ENCODE measurements at regions not wholly inside any gene's neighbourhood (a gene's known extent, or its start where the extent isn't known, plus 50 kb on each side); places are given as distances from the start of the nearest gene placed in this dataset.
A peak's percentile ranks its signal among the peaks of the same experiment; 100 is the strongest.
"Not testable (repeated sequence)": the region's sequence is repeated elsewhere in the genome, so short reads cannot be mapped to it uniquely, and the experiment has no call there.

DNA sequence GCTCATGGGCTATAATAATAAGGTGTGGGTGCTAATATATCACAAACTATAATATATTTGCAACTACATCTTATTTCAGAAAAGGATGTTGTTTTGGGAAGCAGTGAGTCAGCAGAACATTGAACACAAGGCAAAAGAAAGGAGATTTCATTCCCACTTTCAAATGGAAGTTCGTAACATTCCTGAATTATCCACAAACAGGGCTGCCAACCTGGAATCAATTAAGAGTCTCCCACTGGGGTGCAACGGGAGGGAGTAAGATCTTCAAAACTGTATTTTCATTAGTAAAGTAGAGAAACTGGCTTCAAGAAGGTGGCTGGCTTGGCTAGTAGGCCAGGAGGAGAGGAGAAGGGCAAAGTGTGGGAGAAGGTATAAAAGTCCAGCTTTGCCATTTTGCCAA, 479.6 kb downstream of the CNTN3 start:
- no peak for DNase-seq (ENCODE audit: low spot score)

DNA sequence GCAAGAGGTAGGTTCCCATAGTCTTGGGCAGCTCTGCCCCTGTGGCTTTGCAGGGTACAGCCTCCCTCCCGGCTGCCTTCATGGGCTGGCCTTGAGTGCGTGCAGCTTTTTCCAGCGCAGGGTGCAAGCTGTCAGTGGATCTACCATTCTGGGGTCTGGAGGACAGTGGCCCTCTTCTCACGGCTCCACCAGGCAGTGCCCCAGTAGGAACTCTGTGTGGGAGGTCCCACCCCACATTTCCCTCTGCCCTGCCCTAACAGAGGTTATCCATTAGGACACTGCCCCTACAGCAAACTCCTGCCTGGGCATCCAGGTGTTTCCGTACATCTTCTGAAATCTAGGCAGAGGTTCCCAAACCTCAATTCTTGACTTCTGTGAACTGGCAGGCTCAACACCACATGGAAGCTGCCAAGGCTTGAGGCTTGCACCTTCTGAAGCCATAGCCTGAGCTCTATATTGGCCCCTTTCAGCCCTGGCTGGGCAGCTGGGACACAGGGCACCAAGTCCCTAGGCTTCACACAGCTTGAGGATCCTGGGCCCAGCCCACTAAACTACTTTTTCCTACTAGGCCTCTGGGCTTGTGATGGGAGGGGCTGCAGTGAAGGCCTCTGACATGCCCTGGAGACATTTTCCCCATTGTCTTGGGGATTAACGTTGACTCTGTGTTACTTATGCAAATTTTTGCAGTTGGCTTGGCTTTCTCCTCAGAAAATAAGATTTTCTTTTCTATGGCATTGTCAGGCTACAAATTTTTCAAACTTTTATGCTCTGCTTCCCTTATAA, 482.7 kb downstream of the CNTN3 start:
- DNase-seq (ENCODE audit: low spot score) = not testable (repeated sequence)

DNA sequence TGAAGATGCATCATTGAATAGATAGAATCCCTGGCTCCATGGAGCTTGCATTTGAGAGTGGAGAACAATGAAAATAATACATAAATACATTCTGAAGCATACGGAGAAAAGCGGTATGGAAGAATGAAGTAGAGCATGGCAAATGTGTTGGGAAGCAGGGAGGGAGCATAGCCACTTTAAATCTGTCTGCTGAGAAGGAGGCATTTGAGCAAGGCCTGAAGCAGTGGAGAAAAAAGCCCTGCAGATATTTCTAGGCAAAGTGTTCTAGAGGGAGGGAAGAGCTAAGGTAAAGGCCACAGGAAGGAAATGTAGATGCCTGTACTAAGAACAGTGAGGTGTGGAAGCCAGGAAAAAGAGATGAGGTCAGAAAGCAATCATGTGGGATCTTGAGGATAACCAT, 484.8 kb downstream of the CNTN3 start:
- DNase-seq (ENCODE audit: low spot score) = no peak

DNA sequence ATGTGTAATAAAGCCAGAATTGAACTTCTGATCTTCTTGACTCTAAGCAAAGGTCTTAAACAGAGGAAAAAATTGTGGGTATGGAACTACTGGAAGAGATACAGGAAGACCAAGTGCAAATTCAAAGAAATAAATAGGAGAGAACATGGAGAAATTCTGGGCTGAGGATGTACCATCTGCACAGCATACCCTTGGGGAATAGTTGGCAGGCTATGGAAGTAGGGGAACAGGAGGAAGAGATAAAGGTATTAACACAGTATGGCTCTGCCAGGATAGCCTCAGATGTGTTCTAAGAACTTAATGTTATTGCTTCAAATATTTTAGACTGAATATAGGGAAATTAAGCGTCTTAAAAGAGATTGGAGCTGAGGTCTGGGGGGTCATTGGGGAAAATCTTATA, 485.4 kb downstream of the CNTN3 start:
- DNase-seq (ENCODE audit: low spot score) = no peak

DNA sequence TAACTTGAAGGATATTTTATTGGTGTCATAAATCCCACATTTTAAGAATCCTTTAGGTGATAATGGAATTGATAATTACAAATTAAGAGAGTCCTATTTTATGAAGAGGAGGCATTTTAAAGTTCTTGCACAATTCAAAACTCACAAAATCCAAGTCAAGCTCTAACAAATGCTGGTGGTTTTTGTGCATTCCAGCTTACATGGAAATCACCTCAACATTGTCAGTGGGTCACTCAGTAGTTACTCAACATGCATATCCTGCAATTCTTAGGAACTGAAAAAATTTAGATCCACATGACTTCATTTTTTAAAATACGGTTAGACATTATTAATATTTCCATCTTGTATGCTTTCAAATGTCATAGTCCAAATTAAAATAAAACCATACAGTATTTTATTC, 487.2 kb downstream of the CNTN3 start:
- no peak for DNase-seq (ENCODE audit: low spot score)

DNA sequence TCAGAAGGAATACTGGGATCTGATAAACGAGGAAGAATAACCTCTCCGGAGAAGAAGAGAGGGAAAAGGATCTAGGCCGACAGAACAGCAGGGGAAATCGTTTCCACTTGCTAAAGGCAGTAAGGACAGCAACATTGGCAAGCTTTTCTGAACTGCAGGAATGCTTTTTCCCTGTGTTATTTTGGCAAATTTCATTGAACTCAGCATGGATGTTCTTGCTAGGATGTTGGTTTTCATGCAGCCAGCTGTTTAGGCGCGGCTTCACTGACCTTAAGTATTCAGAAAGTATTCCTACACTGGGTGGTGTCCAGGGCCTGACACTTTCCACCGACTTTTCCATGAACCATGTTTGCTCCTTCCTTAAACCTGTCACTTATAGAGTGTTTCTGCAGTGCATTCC, 489.7 kb downstream of the CNTN3 start:
- DNase-seq (ENCODE audit: low spot score) = no peak

DNA sequence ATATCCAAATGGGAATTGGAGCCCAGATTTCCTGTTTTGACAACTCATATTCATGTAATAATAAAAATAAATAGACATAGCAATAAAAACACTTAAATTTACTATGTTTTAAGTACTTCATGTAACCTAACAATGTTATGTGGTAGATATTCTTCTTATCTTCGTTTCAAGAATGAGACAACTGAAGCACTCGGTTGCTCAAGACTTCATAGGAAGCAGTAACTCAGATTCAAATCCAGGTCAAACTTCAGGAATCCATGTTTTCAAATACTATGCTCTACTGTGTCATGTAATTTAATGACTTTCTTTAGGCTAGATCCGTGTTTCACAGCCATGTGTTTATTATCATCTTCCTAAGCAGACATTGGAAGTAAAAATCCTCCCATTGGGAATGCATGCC, 492.2 kb downstream of the CNTN3 start:
- DNase-seq (ENCODE audit: low spot score) = no peak

DNA sequence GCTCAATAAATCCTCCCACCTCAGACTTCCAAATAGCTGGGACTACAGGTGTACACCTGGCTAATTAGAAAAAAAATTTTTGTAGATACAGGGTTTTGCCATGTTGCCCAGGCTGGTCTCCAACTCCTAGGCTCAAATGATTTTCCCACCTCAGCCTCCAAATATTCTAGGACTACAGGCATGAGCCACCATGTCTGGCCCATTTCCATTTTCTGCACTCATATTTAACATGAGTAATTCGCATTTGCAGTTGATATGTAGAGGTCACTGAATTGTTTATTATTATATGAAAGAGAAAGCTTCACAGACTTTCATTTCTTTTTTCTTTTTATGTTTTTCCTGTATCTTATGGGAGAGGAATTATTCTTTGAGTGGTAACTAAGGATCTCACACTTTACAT, 492.7 kb downstream of the CNTN3 start:
- DNase-seq (ENCODE audit: low spot score) = no peak

DNA sequence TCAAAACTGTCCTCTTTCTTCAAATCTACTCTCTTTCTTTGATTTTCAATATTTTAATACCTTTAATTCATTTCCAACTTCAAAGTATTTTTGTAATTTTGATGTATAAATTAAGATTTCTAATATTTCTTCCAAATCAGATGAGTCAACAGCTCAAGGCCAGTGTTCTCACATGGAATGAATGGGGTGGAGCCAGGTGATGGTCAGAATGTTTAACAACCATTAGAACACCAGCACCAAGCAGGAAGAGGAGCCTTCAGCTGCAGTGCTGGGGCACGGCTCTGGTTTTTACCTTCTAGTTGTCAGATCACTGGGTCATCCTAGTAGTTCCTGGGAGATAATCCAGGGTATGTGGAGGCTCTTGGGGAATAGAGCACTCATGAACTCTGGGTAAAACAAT, 494.5 kb upstream of the PDZRN3 start:
- DNase-seq (ENCODE audit: low spot score) = no peak

DNA sequence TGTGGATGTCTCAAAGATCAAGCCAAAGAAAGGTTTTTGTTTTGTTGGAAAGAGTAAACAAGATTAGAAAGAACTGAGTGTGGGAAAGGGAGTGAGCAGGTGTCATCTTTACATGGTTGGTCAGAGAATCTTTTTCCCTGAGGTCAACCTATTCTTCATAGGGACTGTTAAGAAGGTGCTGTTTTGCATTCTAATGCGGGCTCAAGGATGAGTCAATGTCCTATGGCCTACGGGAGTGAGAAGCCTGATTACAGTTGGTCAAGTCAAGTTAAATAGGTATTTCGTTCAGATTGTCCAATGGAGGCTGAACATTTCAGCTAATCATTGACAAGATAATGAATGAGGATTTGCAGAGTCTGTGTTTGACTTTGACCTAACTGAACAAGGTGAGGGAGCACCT, 491.2 kb upstream of the PDZRN3 start:
- DNase-seq (ENCODE audit: low spot score) = no peak

DNA sequence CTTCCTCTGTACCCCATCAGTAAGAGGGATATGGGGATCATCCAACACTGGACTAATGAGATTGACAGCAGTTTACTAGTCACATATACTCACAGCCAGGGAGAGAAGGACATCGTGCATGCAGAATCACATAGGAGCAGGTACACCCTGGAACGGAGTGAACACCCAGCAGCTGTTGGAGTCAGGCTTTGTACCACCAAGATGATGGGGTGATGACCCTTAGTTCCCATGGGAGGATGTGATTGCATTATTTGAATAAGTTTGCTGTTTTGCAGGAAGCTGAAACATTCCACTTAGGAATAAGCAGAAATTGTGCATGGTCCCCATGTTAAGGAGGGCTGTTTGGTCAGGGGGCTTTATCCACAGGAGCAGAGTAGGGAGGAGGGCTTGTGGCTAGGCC, 482.7 kb upstream of the PDZRN3 start:
- DNase-seq (ENCODE audit: low spot score) = no peak

DNA sequence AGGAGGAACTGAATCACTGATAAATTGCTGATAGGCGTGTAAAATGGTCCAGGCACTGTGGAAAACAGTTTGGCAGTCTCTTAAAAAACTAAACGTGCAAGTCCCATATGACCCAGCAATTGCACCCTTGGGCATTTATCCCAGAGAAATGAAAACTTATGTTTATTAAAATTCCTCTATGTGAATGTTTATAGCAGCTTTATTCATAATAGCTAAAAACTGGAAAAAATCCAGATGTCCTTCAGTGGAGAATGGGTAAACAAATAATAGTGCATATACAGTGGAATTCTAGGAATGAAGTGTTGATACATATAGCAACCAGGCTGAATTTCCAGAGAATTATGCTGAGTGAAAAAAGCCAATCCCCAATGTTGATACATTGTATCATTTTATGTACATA, 482.2 kb upstream of the PDZRN3 start:
- DNase-seq (ENCODE audit: low spot score) = no peak

DNA sequence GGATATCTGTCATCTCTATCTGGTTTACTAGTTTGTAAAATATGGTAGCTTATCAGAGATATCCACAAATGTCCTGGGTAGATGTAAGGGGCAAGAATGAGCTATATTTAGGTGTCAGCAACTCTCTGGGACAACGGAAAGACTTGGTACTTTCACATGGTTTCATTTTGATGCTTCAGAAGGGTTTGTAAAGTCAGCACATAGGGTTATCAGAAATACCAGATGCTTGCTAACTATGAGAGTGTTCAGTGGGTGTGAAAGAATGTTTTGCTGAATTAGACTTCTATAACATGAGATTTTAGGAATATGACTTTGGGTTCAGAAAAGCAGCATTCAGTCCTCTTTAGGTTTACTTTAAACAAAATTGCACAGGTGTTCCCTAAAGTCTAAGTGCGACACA, 466.5 kb upstream of the PDZRN3 start:
- DNase-seq (ENCODE audit: low spot score) = no peak

DNA sequence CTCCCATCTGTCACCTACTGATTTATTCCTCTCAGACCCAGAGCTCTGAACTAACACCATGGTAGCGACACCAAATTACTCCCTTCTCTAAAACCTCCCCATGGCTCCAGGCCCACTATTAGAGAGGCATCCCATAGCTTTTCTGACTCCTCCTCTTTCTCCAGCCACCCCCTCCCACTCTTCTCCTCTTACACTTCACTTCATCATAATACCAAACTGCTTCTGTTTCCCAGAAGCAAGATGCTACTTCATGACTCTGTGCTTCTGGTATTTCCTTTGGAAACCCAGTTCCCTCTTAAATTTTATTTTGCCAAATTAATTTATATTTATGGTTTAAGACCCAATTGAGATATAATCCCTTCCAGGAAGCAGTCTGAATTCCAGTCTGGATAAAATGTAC, 465.1 kb upstream of the PDZRN3 start:
- DNase-seq (ENCODE audit: low spot score) = no peak

DNA sequence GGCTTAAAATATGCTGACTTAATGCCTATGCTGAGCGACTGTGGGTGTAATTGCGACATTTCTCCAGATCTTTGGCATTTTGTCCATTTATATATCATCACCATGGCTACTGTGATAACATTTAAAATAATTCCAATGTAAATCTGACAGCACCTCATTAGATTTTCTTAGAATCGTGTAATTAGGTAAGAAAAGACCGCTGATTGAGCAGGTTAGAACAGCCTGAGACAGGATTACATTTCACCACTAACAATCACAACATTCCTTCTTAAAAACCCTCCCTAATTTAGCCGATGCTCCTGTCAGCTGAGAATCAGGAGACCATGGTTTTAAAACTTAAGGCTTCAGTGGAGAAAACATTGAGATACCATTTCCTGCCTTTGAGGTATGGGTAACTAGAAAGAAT, 455.3 kb upstream of the PDZRN3 start:
- no peak for DNase-seq (ENCODE audit: low spot score)

DNA sequence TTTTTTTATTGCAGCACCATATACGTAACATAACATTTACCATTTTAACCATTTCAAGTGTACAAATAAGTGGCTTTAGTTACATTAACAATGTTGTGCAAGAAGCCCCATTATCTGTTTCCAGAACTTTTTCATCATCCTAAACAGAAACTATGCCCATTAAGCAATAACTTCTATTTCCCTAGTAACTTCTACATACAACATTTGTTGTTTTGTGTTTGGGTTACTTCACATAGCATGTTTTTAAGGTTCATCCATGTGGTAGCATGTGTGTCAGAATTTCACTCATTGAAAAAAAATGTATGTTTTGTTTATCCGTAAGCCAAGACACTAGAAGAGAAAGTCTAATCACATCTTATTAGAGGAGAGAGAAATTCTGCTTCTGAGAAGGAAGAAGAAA, 450.5 kb upstream of the PDZRN3 start:
- no peak for DNase-seq (ENCODE audit: low spot score)

DNA sequence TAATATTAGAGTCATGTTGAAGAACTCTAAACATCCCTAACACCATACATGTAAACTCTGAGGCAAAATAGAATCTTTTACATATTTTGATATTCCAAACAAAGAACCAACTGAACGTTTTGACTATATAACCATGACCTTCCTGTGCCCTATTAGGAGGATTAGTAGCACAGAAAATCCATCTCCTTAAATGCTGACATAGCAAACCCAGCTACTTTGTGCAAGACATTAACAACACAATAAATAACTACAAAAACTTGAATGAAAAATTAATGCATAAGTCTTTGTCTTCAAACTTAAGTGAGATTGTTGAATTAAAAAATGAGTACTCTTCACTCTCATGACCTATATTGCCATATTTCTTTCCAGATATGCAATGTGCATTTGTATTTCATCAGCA, 450.0 kb upstream of the PDZRN3 start:
- no peak for DNase-seq (ENCODE audit: low spot score)

DNA sequence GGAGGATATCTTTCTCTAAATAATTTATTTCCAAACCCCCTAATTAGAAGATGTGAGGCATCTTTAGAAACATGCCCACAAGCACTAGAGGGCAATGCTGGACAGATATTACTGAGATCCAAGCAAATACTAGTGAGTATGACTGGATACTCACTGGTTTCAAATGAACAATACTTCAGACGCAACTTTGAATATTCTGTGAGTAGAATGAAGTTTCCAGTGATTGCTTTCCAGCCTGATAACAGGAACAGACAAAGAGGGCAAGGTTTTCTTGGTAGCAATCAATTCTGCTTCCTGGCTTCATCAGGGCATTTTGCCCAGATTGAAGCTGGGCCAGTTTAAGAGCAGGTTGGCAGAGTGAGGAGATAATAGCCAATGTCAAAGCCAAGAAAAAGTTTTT, 442.6 kb upstream of the PDZRN3 start:
- peak; percentile 1 for DNase-seq (ENCODE audit: low spot score)

DNA sequence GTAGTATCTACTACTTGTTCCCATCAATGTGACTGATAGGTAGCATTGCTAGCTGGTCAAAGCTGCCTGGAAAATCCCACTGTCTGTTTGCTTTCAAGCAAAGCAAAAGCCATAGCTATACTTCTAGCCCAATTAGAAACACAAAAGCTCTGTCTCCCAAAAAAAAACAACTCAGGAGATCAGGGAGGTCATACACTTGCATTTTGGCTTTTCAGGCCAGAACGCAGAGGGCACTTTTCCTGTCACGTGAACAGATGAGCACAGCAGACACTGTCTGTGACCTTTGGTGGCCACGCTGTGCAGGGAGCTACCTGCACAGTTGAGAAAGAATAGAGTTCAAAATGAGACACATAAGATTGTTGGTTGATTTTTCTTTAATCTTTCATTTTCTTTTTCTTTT, 441.7 kb upstream of the PDZRN3 start:
- no peak for DNase-seq (ENCODE audit: low spot score)

DNA sequence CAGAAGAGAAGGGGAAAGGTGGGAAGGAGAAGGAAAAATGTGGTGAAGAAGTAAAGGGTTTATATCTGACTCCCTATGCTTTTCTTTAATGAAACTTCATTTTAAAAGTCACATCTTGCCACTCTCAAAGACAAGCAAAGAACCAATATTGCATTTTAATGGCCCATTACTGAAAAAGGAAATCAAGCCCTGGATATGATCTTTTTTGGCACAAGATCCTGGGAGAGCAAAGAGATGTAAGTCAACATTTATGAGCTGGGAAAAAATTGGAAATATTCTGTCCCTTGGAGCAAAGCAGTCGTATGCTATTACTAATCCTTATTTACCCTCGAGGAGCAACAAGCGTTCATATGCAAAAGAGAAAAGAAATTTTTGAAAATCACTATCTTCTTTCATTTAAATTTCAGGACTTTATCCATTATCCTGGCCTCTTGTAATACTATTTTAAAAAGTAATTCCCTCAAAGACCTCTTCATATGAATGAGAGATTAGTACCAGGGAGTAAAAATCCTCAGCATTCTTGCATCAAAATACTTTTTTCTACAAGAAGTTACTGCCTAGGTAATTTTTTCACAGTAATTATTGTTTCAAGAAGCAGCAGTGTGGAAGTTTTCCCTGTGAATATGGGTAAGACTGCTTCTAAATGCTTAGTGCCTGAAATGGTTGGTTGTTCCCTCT, 435.3 kb upstream of the PDZRN3 start:
- DNase-seq (ENCODE audit: low spot score) = no peak

DNA sequence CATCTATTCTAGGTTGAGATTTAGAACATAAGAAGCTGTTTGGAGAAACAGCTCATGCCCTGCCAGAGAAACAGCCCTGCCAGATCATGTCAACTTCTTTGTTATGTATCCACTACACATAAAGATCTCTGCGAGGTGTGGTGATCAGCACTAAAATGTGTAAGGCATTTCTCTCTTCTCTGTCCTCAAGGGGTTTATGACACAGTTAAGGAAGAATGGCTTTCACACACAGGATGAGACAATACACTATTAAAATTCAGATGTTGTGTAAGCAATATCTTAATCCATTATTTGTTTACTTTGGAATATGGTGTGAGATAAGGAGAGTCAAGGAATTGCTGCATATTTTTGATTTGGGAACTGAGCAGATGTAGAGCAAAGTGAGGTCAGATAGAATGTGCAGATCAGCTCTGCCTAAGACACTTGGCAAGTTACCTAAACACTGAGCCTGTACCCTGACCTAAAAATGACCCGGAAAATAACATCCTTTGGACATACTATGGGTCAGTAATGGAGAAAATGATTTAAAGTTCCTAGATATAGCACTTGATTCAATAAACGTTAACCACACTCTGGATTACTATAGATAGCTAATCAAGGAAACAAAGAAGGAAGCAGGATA, 434.7 kb upstream of the PDZRN3 start:
- no peak for DNase-seq (ENCODE audit: low spot score)

DNA sequence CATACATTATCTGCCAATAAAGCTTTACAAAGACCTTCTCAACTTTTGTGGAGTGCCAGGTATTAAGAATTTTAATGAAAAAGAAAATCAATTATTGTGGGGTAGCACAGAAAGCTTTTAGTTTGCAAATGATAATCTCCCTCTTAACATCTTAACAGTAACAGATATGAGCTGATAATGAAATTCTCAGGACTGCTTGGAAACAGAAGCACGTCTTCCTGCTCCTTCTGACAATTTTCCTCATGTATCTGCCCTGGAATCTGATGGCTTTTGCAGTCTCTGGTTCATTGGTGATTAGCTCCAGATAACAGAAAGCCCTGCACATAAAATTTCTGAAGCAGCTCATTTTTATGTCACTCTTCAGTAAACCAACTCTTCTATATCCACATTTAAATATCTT, 432.4 kb upstream of the PDZRN3 start:
- DNase-seq (ENCODE audit: low spot score) = no peak

DNA sequence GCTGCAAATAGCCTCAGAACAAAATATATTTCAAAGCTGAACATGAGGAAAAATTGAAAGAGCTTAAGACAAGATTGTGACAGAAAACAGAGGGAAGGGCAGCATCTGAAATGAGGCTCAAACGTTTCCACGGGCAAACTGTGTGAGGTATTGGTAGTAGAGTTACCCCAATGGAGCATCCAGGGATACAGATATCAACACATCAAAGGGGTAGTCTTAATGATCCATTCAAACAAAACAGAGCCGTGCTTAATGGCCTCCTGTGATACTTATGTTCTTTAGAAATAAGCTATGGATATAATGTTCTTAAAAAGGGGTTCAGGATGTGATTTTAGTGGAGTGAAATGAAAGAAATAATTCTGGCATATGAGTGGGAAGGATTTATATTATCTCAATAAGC, 430.3 kb upstream of the PDZRN3 start:
- DNase-seq (ENCODE audit: low spot score) = no peak

DNA sequence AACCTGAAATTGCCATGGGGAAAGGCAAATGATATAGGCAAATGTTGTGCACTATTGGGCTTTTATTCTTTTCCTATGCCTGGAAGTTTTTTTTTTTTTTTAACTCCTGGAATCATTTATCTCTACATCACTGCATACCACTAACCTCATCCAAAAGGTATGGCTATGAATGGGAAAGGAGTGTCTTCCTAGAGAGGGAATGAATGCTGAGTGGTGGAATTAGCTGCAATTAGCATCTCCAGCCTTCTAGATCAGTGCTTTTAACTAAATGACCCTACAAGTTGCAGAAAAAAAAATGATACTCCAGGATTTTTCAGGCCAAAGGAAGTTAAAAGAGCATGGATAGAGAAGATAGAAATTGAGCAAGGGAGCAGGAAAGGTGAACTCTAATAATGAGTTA, 429.8 kb upstream of the PDZRN3 start:
- no peak for DNase-seq (ENCODE audit: low spot score)
